Muscle of arm (tissue), 1 donor: ENCODE measurements at regions not wholly inside any gene's neighbourhood (a gene's known extent, or its start where the extent isn't known, plus 50 kb on each side); places are given as distances from the start of the nearest gene placed in this dataset.
"Not testable (repeated sequence)": the region's sequence is repeated elsewhere in the genome, so short reads cannot be mapped to it uniquely, and the experiment has no call there.

Source experiments
- DNase-seq: peaks from one replicate; pipeline ENCODE4 v3.0.0-alpha.2; 2013

- DNase-seq = no peak
Observed at GRCh38 chr15:93362203-93362602, 273.2 kb upstream of the RGMA start.

- DNase-seq = no peak
Observed at GRCh38 chr15:93361703-93362102, 272.7 kb upstream of the RGMA start.

- DNase-seq = no peak
Observed at GRCh38 chr15:93360976-93361375, 272.0 kb upstream of the RGMA start.

GRCh38 chr15:93360318-93360717 is 271.3 kb upstream of the RGMA start:
- no peak for DNase-seq

GRCh38 chr15:93359425-93360131 is 270.6 kb upstream of the RGMA start:
- no peak for DNase-seq

- DNase-seq = no peak
Observed at GRCh38 chr15:93359060-93359408, 270.0 kb upstream of the RGMA start.

GRCh38 chr15:93358166-93359059 is 269.4 kb upstream of the RGMA start:
- no peak for DNase-seq

GRCh38 chr15:93348711-93349545 is 259.9 kb upstream of the RGMA start:
- no peak for DNase-seq

- DNase-seq = no peak
Observed at GRCh38 chr15:93347986-93348385, 259.0 kb upstream of the RGMA start.

GRCh38 chr15:93345981-93346380 is 257.0 kb upstream of the RGMA start:
- DNase-seq = no peak

- DNase-seq = not testable (repeated sequence)
Observed at GRCh38 chr15:93343402-93343801, 254.4 kb upstream of the RGMA start.

GRCh38 chr15:93341164-93341563 is 252.2 kb upstream of the RGMA start:
- no peak for DNase-seq

- DNase-seq = no peak
Observed at GRCh38 chr15:93340406-93340805, 251.4 kb upstream of the RGMA start.

GRCh38 chr15:93333796-93334195 is 244.8 kb upstream of the RGMA start:
- DNase-seq = no peak

GRCh38 chr15:93333126-93333525 is 244.1 kb upstream of the RGMA start:
- not testable (repeated sequence) for DNase-seq

GRCh38 chr15:93332168-93332553 is 243.2 kb upstream of the RGMA start:
- DNase-seq = no peak

- DNase-seq = peak; percentile 36
Observed at GRCh38 chr15:93331545-93332167, 242.6 kb upstream of the RGMA start.

GRCh38 chr15:93330912-93331544 is 242.0 kb upstream of the RGMA start:
- DNase-seq = no peak

- DNase-seq = no peak
Observed at GRCh38 chr15:93327364-93327763, 238.4 kb upstream of the RGMA start.

GRCh38 chr15:93324186-93324975 is 235.4 kb upstream of the RGMA start:
- no peak for DNase-seq

- DNase-seq = no peak
Observed at GRCh38 chr15:93321881-93322282, 232.9 kb upstream of the RGMA start.
